IgD-negative memory B cell (primary cell): ENCODE measurements at regions not wholly inside any gene's neighbourhood (a gene's known extent, or its start where the extent isn't known, plus 50 kb on each side); places are given as distances from the start of the nearest gene placed in this dataset.
"Not testable (repeated sequence)": the region's sequence is repeated elsewhere in the genome, so short reads cannot be mapped to it uniquely, and the experiment has no call there.

Experiments used
- H3K27ac Mint-ChIP-seq, 3 donors: one replicate each; pipeline ENCODE4 v1.8.0; 2020 to 2022; ENCODE audit warnings: mild to moderate bottlenecking in 3 of 3, mixed read lengths in 3 of 3, moderate library complexity in 1 of 3
- H3K27me3 Mint-ChIP-seq: one replicate; pipeline ENCODE4 v1.8.0; 2021; ENCODE audit warnings: mixed read lengths
- H3K36me3 Mint-ChIP-seq: one replicate; pipeline ENCODE4 v1.8.0; 2020; ENCODE audit warnings: mild to moderate bottlenecking, mixed read lengths
- H3K4me1 Mint-ChIP-seq, 3 donors: one replicate each; pipeline ENCODE4 v1.8.0; 2020 to 2022; ENCODE audit warnings: mixed read lengths in 3 of 3, mild to moderate bottlenecking in 1 of 3
- H3K4me3 Mint-ChIP-seq, 4 donors: one replicate each; pipeline ENCODE4 v1.8.0; 2020 to 2022; ENCODE audit warnings: mild to moderate bottlenecking in 4 of 4, mixed read lengths in 4 of 4, moderate library complexity in 3 of 4
- H3K9me3 Mint-ChIP-seq, 3 donors: one replicate each; pipeline ENCODE4 v1.8.0; 2020 to 2021; ENCODE audit warnings: mixed read lengths in 3 of 3, mild to moderate bottlenecking in 1 of 3

DNA sequence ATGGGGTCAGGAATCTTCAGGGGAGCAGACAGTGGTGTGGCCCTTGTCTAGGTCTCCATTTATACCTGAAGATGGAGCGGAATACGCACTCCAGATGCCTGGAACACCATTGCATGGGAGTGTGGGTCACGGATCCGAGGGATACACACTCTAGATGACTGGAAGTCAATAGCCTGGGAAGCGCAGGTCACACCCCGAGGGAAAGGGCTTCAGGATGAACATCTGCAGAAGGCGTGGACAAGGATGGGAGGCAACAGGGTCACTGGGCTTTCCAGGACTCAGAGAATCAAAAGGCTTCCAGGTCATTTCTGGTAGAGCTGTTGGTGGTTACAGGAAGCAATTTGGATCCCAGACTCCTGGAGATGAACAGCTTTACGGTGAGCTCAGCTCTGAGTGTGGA lies 382.2 kb upstream of the KLF6 start:
- peaks cover 0 to 3% (median 2%) of the 10 kb centered on the region in 3 donors for H3K9me3 Mint-ChIP-seq
- no peaks in the 10 kb centered on the region for H3K36me3 Mint-ChIP-seq
- no peak overlapping the region for H3K27ac Mint-ChIP-seq
- no peaks in the 10 kb centered on the region for H3K27me3 Mint-ChIP-seq
- H3K4me1 Mint-ChIP-seq: peaks cover 0 to 9% (median 4%) of the 10 kb centered on the region in 3 donors
- H3K4me3 Mint-ChIP-seq: no peak overlapping the region

GRCh38 chr10:4162571-4163286 lies 377.7 kb upstream of the KLF6 start:
- H3K36me3 Mint-ChIP-seq: no peaks in the 10 kb centered on the region
- H3K27ac Mint-ChIP-seq: peak overlapping the region in 1 of 3 donors; percentile 78
- peaks cover 3% of the 10 kb centered on the region in 3 donors for H3K9me3 Mint-ChIP-seq
- no peaks in the 10 kb centered on the region for H3K27me3 Mint-ChIP-seq
- H3K4me3 Mint-ChIP-seq: no peak overlapping the region
- H3K4me1 Mint-ChIP-seq: peaks cover 3 to 7% (median 6%) of the 10 kb centered on the region in 3 donors

DNA sequence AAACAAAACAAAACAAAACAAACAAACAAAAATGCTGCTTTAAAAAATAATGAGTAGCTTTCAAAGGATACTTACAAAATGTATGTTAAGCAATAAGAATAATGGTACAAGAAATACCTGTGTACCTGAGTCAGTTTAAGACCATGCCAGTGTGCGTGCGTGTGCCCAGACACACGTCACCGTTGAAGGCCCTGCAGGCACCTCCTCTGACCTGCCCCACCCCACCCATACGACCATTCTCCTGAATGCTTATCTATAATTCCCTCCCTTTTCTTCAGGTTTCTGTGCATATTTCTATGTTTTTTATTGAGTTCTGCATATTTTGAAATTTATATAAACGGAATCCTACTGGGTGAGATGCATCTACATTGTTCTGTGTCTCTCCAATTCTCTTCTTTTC lies 374.2 kb upstream of the KLF6 start:
- Mint-ChIP-seq H3K27me3 (no peaks in the 10 kb centered on the region), H3K36me3 (no peaks in the 10 kb centered on the region), H3K9me3 (peaks cover 3% of the 10 kb centered on the region in 3 donors), H3K27ac (no peak overlapping the region), H3K4me3 (no peak overlapping the region), H3K4me1 (peaks cover 3 to 7% (median 4%) of the 10 kb centered on the region in 3 donors)

GRCh38 chr10:4154191-4154715 lies 369.2 kb upstream of the KLF6 start:
- Mint-ChIP-seq H3K27ac (peak overlapping the region in 1 of 3 donors; percentile 28), H3K36me3 (no peaks in the 10 kb centered on the region), H3K4me1 (peaks cover 0 to 5% (median 0%) of the 10 kb centered on the region in 3 donors), H3K9me3 (peaks cover 0 to 4% (median 0%) of the 10 kb centered on the region in 3 donors), H3K27me3 (no peaks in the 10 kb centered on the region), H3K4me3 (no peak overlapping the region)

DNA sequence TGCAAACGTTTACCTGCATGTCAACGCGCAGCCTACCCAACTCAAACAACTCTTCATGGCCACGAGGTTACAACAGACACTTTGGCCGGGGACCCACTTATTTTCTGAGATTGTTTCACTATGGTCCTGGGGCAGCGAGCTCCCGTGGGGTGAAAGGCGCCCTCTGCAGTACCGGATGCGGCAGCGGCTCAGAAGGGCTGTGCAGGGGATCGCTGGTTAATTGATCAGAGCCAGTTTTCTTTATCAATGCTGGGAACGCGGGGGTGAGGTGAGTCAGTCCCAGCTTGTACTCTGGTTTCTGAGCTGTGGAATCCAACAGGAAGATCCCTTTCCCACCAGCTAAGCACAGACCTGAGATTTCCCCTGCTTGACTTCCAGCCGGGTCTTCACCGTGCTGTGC lies 366.5 kb upstream of the KLF6 start:
- H3K9me3 Mint-ChIP-seq: peaks cover 0 to 4% (median 2%) of the 10 kb centered on the region in 3 donors
- peak overlapping the region in 1 of 3 donors; percentile 16 for H3K27ac Mint-ChIP-seq
- H3K4me1 Mint-ChIP-seq: peaks cover 0 to 7% (median 2%) of the 10 kb centered on the region in 3 donors
- H3K27me3 Mint-ChIP-seq: no peaks in the 10 kb centered on the region
- no peak overlapping the region for H3K4me3 Mint-ChIP-seq
- H3K36me3 Mint-ChIP-seq: no peaks in the 10 kb centered on the region

DNA sequence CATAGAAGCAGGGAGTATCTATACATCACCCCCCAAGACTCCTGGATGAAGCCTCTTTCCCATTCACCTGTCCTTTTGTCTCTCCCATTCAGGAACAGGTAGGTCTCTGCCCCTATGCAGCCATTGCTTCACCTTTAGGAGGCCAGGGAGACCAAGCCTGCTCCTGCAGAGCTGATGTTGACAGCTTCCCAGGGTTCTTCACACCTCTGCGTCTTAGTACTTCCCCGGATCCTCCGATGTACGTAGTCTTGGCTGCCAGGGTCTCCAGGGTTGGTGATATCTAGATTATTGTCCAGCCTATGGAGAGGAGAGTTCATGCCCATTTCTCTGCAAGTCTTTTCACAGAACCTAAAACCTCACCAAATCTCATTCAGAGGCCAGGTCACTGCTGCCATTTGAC lies 365.7 kb upstream of the KLF6 start:
- Mint-ChIP-seq H3K27ac (peak overlapping the region in 1 of 3 donors; percentile 68), H3K36me3 (no peaks in the 10 kb centered on the region), H3K4me3 (no peak overlapping the region), H3K27me3 (no peaks in the 10 kb centered on the region), H3K4me1 (peaks cover 2 to 7% (median 3%) of the 10 kb centered on the region in 3 donors), H3K9me3 (peaks cover 0 to 4% (median 2%) of the 10 kb centered on the region in 3 donors)

GRCh38 chr10:4149460-4149859 lies 364.5 kb upstream of the KLF6 start:
- H3K36me3 Mint-ChIP-seq, H3K4me3 Mint-ChIP-seq, H3K9me3 Mint-ChIP-seq, H3K27ac Mint-ChIP-seq, H3K27me3 Mint-ChIP-seq, H3K4me1 Mint-ChIP-seq: not testable (repeated sequence)

DNA sequence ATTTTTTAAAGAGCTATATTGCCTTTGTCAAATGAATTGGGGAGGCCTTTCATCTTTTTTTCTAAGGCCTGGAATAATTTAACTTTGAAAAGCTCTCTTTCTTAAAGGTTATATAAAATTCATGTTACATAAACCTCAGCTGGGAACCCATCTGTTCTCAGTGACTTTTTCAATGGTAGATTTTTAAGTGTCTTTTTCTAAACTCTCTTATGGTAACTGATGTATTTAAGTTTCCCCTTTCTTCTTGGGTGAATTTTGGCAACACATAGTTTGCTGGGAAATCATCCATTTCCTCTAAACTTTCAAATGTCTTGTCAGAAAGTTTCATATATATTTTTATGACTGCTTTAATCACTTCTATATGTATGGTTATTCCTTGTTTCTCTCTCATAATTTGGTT lies 362.2 kb upstream of the KLF6 start:
- no peaks in the 10 kb centered on the region for H3K27me3 Mint-ChIP-seq
- H3K9me3 Mint-ChIP-seq: peaks cover 0 to 4% (median 4%) of the 10 kb centered on the region in 3 donors
- no peak overlapping the region for H3K4me3 Mint-ChIP-seq
- no peak overlapping the region for H3K27ac Mint-ChIP-seq
- H3K4me1 Mint-ChIP-seq: peaks cover 2 to 5% (median 3%) of the 10 kb centered on the region in 3 donors
- H3K36me3 Mint-ChIP-seq: no peaks in the 10 kb centered on the region

GRCh38 chr10:4144817-4145216 lies 359.8 kb upstream of the KLF6 start:
- peaks cover 2 to 5% (median 3%) of the 10 kb centered on the region in 3 donors for H3K4me1 Mint-ChIP-seq
- H3K27me3 Mint-ChIP-seq: no peaks in the 10 kb centered on the region
- H3K27ac Mint-ChIP-seq: no peak overlapping the region
- H3K36me3 Mint-ChIP-seq: no peaks in the 10 kb centered on the region
- H3K9me3 Mint-ChIP-seq: peaks cover 2 to 15% (median 6%) of the 10 kb centered on the region in 3 donors
- no peak overlapping the region for H3K4me3 Mint-ChIP-seq

- Mint-ChIP-seq H3K27ac (no peak overlapping the region), H3K4me1 (peaks cover 2 to 6% (median 5%) of the 10 kb centered on the region in 3 donors)
Measured at GRCh38 chr10:4141471-4141870, 356.5 kb upstream of the KLF6 start.

GRCh38 chr10:4138146-4138721 lies 353.2 kb upstream of the KLF6 start:
- Mint-ChIP-seq H3K27ac (peak overlapping the region in 1 of 3 donors; percentile 7), H3K4me3 (no peak overlapping the region), H3K27me3 (no peaks in the 10 kb centered on the region), H3K9me3 (peaks cover 8 to 22% (median 10%) of the 10 kb centered on the region in 3 donors), H3K36me3 (no peaks in the 10 kb centered on the region), H3K4me1 (peaks cover 14 to 25% (median 18%) of the 10 kb centered on the region in 3 donors)

More at GRCh38 chr10:4141471-4141870, 356.5 kb upstream of the KLF6 start:
- no peaks in the 10 kb centered on the region for H3K36me3 Mint-ChIP-seq
- H3K27me3 Mint-ChIP-seq: no peaks in the 10 kb centered on the region
- no peak overlapping the region for H3K4me3 Mint-ChIP-seq
- H3K9me3 Mint-ChIP-seq: peaks cover 10 to 22% (median 10%) of the 10 kb centered on the region in 3 donors

DNA sequence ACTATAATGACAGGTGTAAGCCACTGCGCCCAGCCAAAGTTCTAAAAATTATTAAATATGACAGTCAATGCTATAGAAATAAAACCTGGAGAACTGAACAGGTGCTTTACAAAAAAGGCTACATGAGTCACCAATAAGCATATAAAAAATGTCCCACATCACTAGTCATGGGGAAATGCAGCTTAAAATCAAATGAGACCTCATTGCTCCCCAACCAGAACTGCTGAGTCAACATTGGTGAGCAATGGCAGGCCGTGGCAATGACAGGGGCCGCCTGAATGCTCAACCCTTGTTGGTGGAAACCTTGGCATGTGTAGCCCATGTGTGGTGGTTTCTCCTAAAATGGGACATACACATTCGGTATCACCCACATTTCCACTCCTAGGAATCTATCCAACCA lies 352.3 kb upstream of the KLF6 start:
- H3K9me3 Mint-ChIP-seq: peaks cover 8 to 22% (median 10%) of the 10 kb centered on the region in 3 donors
- no peaks in the 10 kb centered on the region for H3K27me3 Mint-ChIP-seq
- H3K36me3 Mint-ChIP-seq: no peaks in the 10 kb centered on the region
- no peak overlapping the region for H3K4me3 Mint-ChIP-seq
- H3K27ac Mint-ChIP-seq: no peak overlapping the region
- H3K4me1 Mint-ChIP-seq: peaks cover 14 to 25% (median 18%) of the 10 kb centered on the region in 3 donors

GRCh38 chr10:4136121-4136520 lies 351.1 kb upstream of the KLF6 start:
- no peak overlapping the region for H3K4me3 Mint-ChIP-seq
- H3K9me3 Mint-ChIP-seq: peaks cover 8 to 18% (median 10%) of the 10 kb centered on the region in 3 donors
- no peaks in the 10 kb centered on the region for H3K27me3 Mint-ChIP-seq
- no peaks in the 10 kb centered on the region for H3K36me3 Mint-ChIP-seq
- H3K27ac Mint-ChIP-seq: peak overlapping the region in 1 of 3 donors; percentile 27
- peaks cover 14 to 25% (median 18%) of the 10 kb centered on the region in 3 donors for H3K4me1 Mint-ChIP-seq

- Mint-ChIP-seq H3K27me3 (no peaks in the 10 kb centered on the region), H3K4me1 (peaks cover 32 to 41% (median 40%) of the 10 kb centered on the region in 3 donors), H3K4me3 (no peak overlapping the region), H3K27ac (no peak overlapping the region), H3K36me3 (no peaks in the 10 kb centered on the region), H3K9me3 (no peaks in the 10 kb centered on the region)
Measured at GRCh38 chr10:4132216-4132556, 347.2 kb upstream of the KLF6 start.

DNA sequence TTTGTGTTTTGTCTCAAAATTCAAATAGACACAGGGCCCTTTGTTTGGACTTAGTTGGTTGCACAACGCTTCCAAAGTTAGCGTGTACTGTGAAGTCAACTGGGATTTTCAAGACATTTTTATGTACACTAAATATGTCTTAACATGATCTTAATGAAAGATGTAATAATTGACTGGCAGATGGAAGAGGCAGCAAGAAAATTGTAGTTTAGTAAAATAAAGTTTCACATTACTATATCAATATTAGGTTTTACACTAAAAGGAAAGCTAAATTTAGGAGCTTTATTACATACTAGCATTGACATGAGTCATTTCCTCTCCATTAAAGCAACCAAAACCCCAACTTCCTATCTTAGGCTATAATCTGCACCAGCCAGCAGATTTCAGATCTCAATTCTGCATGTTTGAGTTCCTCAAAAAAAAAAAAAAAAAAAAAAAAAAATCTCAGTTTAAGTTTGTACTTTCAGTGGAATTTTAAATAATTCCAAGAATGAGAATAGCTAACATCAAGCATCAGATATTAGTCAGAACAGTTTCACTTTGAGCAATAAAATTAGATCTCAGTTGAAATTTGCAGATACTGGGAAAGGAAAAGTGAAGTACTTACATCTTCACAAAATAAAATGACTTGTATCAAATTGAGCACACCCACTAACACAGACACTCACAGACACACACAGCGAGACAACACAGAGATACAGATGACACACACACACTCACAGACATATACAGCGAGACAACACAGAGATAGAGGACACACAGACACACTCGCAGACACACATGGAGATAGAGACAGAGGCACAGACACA lies 346.6 kb upstream of the KLF6 start:
- no peak overlapping the region for H3K4me3 Mint-ChIP-seq
- no peaks in the 10 kb centered on the region for H3K36me3 Mint-ChIP-seq
- H3K9me3 Mint-ChIP-seq: no peaks in the 10 kb centered on the region
- H3K4me1 Mint-ChIP-seq: peaks cover 31 to 39% (median 38%) of the 10 kb centered on the region in 3 donors
- no peaks in the 10 kb centered on the region for H3K27me3 Mint-ChIP-seq
- H3K27ac Mint-ChIP-seq: no peak overlapping the region
